Kidney epithelial cell (primary cell): ENCODE measurements at regions not wholly inside any gene's neighbourhood (a gene's known extent, or its start where the extent isn't known, plus 50 kb on each side); places are given as distances from the start of the nearest gene placed in this dataset.

Experiments used
- DNase-seq: peaks from one replicate; pipeline ENCODE4 v3.0.0-alpha.2; 2010; ENCODE audit warnings: low read depth
- H3K27me3 ChIP-seq: 2 replicates; pipeline ENCODE4 v1.6.0; 2011; ENCODE audit warnings: low read length; ENCODE audit not compliant: control insufficient read depth, insufficient read depth
- H3K36me3 ChIP-seq: 2 replicates; pipeline ENCODE4 v1.5.1; 2011; ENCODE audit warnings: low read length; ENCODE audit not compliant: control insufficient read depth, insufficient read depth
- H3K4me3 ChIP-seq: 2 replicates; pipeline ENCODE4 v1.5.1; 2011; ENCODE audit warnings: low read depth, mild to moderate bottlenecking, control low read depth, low read length
- CTCF ChIP-seq: IDR thresholded peaks from 2 replicates; pipeline ENCODE4 v1.5.1; 2011; ENCODE audit warnings: mild to moderate bottlenecking, moderate library complexity, low read length, control low read depth, inconsistent platforms; ENCODE audit not compliant: insufficient read depth, poor library complexity, severe bottlenecking

- H3K27me3 ChIP-seq = no peaks in the 10 kb centered on the region
- no peak for DNase-seq
- TF ChIP-seq CTCF = no peak
- no peaks in the 10 kb centered on the region for H3K36me3 ChIP-seq
- no peak overlapping the region for H3K4me3 ChIP-seq
These were observed 288.1 kb upstream of the ZC3H15 start for GRCh38 chr2:186197955-186198354.

GRCh38 chr2:186199029-186199428 is 287.0 kb upstream of the ZC3H15 start:
- no peak for DNase-seq
- Histone ChIP-seq H3K4me3 (no peak overlapping the region), H3K27me3 (no peaks in the 10 kb centered on the region), H3K36me3 (no peaks in the 10 kb centered on the region)
- no peak for TF ChIP-seq CTCF

- TF ChIP-seq CTCF = no peak
- Histone ChIP-seq H3K27me3 (no peaks in the 10 kb centered on the region), H3K4me3 (no peak overlapping the region), H3K36me3 (no peaks in the 10 kb centered on the region)
- no peak for DNase-seq
These were observed 284.7 kb upstream of the ZC3H15 start for GRCh38 chr2:186201371-186201770.

DNA sequence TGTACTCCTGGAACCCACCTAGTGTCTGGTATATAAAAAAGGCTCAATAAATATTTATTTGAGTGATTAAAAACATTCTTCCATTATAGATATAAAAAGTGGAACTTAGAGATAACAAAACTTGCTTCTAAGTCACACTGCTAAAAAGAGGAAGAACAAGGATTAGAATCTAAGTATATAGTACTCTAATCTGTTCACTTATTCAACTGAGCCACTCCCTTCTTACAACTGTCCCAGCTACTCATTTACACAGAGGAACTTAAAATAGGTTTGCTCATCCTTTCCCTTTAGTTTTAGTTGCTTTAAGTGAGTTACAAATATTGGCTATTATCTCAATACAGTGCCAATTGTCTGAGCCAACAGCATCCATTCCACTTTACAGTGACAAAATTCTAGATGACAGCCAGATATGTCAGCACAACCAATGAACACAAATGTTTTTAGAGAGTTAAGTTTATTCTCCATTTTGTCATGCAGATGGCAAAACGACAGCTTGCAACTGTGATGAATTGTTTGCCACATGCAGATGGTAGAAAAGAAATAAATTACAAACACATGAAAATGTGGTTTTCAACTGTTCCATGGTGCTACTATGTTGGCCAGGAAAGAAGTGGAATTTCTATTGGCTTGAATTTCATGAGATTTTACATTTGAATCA is 280.7 kb upstream of the ZC3H15 start:
- H3K27me3 ChIP-seq = no peaks in the 10 kb centered on the region
- H3K4me3 ChIP-seq = no peak overlapping the region
- no peak for DNase-seq
- H3K36me3 ChIP-seq = no peaks in the 10 kb centered on the region
- no peak for TF ChIP-seq CTCF

GRCh38 chr2:186209532-186209931 is 276.5 kb upstream of the ZC3H15 start:
- no peak for DNase-seq

More at GRCh38 chr2:186209532-186209931, 276.5 kb upstream of the ZC3H15 start:
- no peaks in the 10 kb centered on the region for H3K27me3 ChIP-seq
- no peaks in the 10 kb centered on the region for H3K36me3 ChIP-seq
- TF ChIP-seq CTCF = no peak
- H3K4me3 ChIP-seq = no peak overlapping the region
